ENCODE measurements at regions not wholly inside any gene's neighbourhood (a gene's known extent, or its start where the extent isn't known, plus 50 kb on each side); places are given as distances from the start of the nearest gene placed in this dataset.
"Not testable (repeated sequence)": the region's sequence is repeated elsewhere in the genome, so short reads cannot be mapped to it uniquely, and the experiment has no call there.

- no peak for ATAC-seq
- DNase-seq: no peak
Measured at GRCh38 chr2:155895016-155895415, 437.5 kb downstream of the NR4A2 start.

- DNase-seq, ATAC-seq: not testable (repeated sequence)
Measured at GRCh38 chr2:155880382-155880781, 452.1 kb downstream of the NR4A2 start.

- not testable (repeated sequence) for ATAC-seq, DNase-seq
Measured at GRCh38 chr2:155879900-155880299, 452.6 kb downstream of the NR4A2 start.

- DNase-seq: no peak
- ATAC-seq: no peak
Measured at GRCh38 chr2:155872396-155872795, 460.1 kb downstream of the NR4A2 start.

- no peak for ATAC-seq
- no peak for DNase-seq
Measured at GRCh38 chr2:155871940-155872339, 460.6 kb downstream of the NR4A2 start.

GRCh38 chr2:155867564-155867963 lies 465.0 kb downstream of the NR4A2 start:
- ATAC-seq: no peak
- no peak for DNase-seq

- DNase-seq (no peak), ATAC-seq (no peak)
Measured at GRCh38 chr2:155866477-155866876, 466.0 kb downstream of the NR4A2 start.

GRCh38 chr2:155852156-155852555 lies 480.4 kb downstream of the NR4A2 start:
- no peak for ATAC-seq
- DNase-seq: no peak

GRCh38 chr2:155846259-155846658 lies 486.3 kb downstream of the NR4A2 start:
- DNase-seq (no peak), ATAC-seq (no peak)

GRCh38 chr2:155844461-155844860 lies 488.1 kb downstream of the NR4A2 start:
- DNase-seq (no peak), ATAC-seq (no peak)

GRCh38 chr2:155842103-155842502 lies 490.4 kb downstream of the NR4A2 start:
- no peak for DNase-seq
- ATAC-seq: no peak

- DNase-seq (no peak), ATAC-seq (no peak)
Measured at GRCh38 chr2:155841442-155841841, 491.1 kb downstream of the NR4A2 start.

- ATAC-seq: no peak
Measured at GRCh38 chr2:155840661-155841060, 491.9 kb downstream of the NR4A2 start.

GRCh38 chr2:155839991-155840390 lies 492.5 kb downstream of the NR4A2 start:
- no peak for DNase-seq
- no peak for ATAC-seq

More at GRCh38 chr2:155840661-155841060, 491.9 kb downstream of the NR4A2 start:
- no peak for DNase-seq

GRCh38 chr2:155839436-155839835 lies 493.1 kb downstream of the NR4A2 start:
- no peak for ATAC-seq
- no peak for DNase-seq

- DNase-seq (no peak), ATAC-seq (no peak)
Measured at GRCh38 chr2:155836439-155836838, 496.1 kb downstream of the NR4A2 start.

GRCh38 chr2:155830817-155831579 lies 501.5 kb downstream of the NR4A2 start:
- DNase-seq (no peak), ATAC-seq (no peak)

- DNase-seq: no peak
- no peak for ATAC-seq
Measured at GRCh38 chr2:155830351-155830750, 502.2 kb downstream of the NR4A2 start.

GRCh38 chr2:155825876-155826275 lies 506.6 kb downstream of the NR4A2 start:
- ATAC-seq: no peak

GRCh38 chr2:155815851-155816250 lies 516.7 kb downstream of the NR4A2 start:
- ATAC-seq: no peak
- no peak for DNase-seq

More at GRCh38 chr2:155825876-155826275, 506.6 kb downstream of the NR4A2 start:
- DNase-seq: no peak

- ATAC-seq: no peak
Measured at GRCh38 chr2:155815275-155815674, 517.2 kb downstream of the NR4A2 start.

GRCh38 chr2:155810411-155810810 lies 522.1 kb downstream of the NR4A2 start:
- ATAC-seq (no peak), DNase-seq (no peak)

More at GRCh38 chr2:155815275-155815674, 517.2 kb downstream of the NR4A2 start:
- no peak for DNase-seq

- DNase-seq (no peak), ATAC-seq (no peak)
Measured at GRCh38 chr2:155802888-155803287, 529.6 kb downstream of the NR4A2 start.

GRCh38 chr2:155792666-155793065 lies 539.9 kb downstream of the NR4A2 start:
- ATAC-seq (no peak), DNase-seq (no peak)

Measured in stimulated activated naive CD8-positive, alpha-beta T cell treated with anti-CD3 and anti-CD28 coated beads, Interleukin-15, Interleukin-2, amounts not matched to agents 100 U/mL and 50 U/mL, for 24 hours (primary cell).